ENCODE measurements at regions not wholly inside any gene's neighbourhood (a gene's known extent, or its start where the extent isn't known, plus 50 kb on each side); places are given as distances from the start of the nearest gene placed in this dataset.

DNA sequence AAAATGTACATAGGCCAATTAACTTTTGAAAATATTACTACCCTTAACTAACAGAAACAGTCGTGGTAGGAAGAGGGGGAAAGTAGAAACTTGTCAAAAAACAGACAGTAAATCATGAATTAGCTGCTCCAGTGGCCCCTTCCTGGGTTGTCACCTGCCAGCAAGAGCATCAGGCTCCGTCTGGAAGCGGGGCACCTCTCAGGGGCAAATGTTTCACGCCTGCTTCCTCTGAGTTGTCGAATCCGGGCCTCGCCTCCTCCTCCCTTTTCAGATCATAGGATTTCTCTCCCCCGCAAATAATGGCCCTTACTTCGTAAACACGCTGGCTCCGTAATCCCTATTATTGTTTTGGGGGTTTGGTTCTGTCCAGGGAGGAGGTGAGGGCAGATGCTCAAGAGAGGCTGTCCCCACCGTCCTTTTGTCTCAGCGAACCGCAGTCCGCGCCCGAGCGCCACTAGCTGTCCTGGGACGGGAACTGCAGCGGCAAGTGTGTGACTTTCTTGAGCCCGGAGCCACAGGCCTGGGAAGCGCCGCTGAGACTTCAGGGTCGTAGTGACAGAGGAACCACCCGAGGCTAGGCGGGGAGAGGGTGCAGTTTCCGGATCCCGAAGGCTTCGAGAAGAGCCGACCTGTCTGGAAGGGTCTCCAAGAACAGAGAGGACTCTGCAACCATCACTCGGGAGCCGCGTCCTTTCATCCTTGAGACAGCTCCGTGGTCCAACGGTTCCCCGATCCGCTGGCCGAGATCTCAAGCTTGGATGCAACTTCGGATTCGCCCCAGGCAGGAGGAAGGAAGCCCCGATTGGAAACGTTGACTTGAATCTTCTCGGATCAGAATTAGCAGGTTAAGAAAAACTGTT, 214.5 kb upstream of the ZNF184 start:
- TF ChIP-seq POLR2A (IDR thresholded peaks at IDR 0.05), result no peak
- TF ChIP-seq, protein P1, sequence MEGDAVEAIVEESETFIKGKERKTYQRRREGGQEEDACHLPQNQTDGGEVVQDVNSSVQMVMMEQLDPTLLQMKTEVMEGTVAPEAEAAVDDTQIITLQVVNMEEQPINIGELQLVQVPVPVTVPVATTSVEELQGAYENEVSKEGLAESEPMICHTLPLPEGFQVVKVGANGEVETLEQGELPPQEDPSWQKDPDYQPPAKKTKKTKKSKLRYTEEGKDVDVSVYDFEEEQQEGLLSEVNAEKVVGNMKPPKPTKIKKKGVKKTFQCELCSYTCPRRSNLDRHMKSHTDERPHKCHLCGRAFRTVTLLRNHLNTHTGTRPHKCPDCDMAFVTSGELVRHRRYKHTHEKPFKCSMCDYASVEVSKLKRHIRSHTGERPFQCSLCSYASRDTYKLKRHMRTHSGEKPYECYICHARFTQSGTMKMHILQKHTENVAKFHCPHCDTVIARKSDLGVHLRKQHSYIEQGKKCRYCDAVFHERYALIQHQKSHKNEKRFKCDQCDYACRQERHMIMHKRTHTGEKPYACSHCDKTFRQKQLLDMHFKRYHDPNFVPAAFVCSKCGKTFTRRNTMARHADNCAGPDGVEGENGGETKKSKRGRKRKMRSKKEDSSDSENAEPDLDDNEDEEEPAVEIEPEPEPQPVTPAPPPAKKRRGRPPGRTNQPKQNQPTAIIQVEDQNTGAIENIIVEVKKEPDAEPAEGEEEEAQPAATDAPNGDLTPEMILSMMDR (IDR thresholded peaks at IDR 0.05 in 8 of 11, conservative IDR thresholded peaks at IDR 0.05 in 3 of 11), result peak in 9 of 11 experiments; percentile 17 to 68 (median 49)
- TF ChIP-seq POLR2AphosphoS5 (IDR thresholded peaks at IDR 0.05), result peak in 1 of 3 donors; percentile 38
